ENCODE measurements at regions not wholly inside any gene's neighbourhood (a gene's known extent, or its start where the extent isn't known, plus 50 kb on each side); places are given as distances from the start of the nearest gene placed in this dataset.

GRCh38 chr4:101708293-101709039, 82.1 kb upstream of the BANK1 start:
- H3K27ac ChIP-seq (ENCODE audit: low read depth in 1 of 2, low read length in 1 of 2): no peak overlapping the region
- H3K9me3 ChIP-seq (ENCODE audit: control insufficient read depth in 4 of 4, insufficient read depth in 3 of 4, low read length in 3 of 4): peaks cover 0 to 5% (median 0%) of the 10 kb centered on the region in 4 donors
- WGBS, 2 donors: 95 to 96% methylated on average over 1 of the region's 1 CpG
- no peaks in the 10 kb centered on the region for H3K27me3 ChIP-seq (ENCODE audit: control insufficient read depth in 3 of 3, insufficient read depth in 3 of 3, low read length in 2 of 3)
- no peaks in the 10 kb centered on the region for H3K36me3 ChIP-seq (ENCODE audit: control insufficient read depth in 4 of 4, insufficient read depth in 4 of 4, low read length in 4 of 4)
- ATAC-seq (ENCODE audit: insufficient read depth, low FRiP score) (no peak), DNase-seq (no peak)
- no peak overlapping the region for H3K9ac ChIP-seq (ENCODE audit: insufficient read depth in 1 of 2, low read length in 2 of 2)
- TF ChIP-seq CTCF (IDR thresholded peaks at IDR 0.05; ENCODE audit: control extremely low read depth, extremely low read depth): no peak
- no peak overlapping the region for H3K4me3 ChIP-seq
- H3K4me1 ChIP-seq (ENCODE audit: control insufficient read depth in 5 of 5, insufficient read depth in 5 of 5, low read length in 5 of 5): no peaks in the 10 kb centered on the region

DNA sequence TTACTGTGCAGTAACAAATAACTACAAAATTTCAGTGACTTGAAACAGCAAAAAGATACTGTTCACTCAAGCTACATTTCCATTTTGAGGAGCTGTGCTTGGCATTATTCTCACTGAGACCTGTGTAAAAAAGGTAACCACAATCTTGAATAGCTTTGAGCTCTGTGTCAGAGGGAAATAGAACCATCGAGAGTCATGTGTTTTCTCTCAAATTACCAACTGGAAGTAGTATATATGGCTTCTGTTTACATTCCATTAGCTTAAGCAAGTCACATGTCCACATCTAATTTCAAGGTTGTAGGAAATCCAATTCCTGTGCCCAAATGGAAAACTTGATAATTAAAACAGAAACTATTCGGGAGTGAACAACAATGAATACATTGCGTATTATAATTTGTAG, 82.9 kb upstream of the BANK1 start:
- H3K9me3 ChIP-seq (ENCODE audit: control insufficient read depth in 4 of 4, insufficient read depth in 3 of 4, low read length in 3 of 4): peaks cover 0 to 5% (median 0%) of the 10 kb centered on the region in 4 donors
- DNase-seq: no peak
- H3K9ac ChIP-seq (ENCODE audit: insufficient read depth in 1 of 2, low read length in 2 of 2): no peak overlapping the region
- H3K4me3 ChIP-seq: no peak overlapping the region
- 63 to 69% methylated on average over 3 of the region's 3 CpGs for WGBS, 2 donors
- no peaks in the 10 kb centered on the region for H3K36me3 ChIP-seq (ENCODE audit: control insufficient read depth in 4 of 4, insufficient read depth in 4 of 4, low read length in 4 of 4)
- ATAC-seq (ENCODE audit: insufficient read depth, low FRiP score): no peak
- no peak for TF ChIP-seq CTCF (IDR thresholded peaks at IDR 0.05; ENCODE audit: control extremely low read depth, extremely low read depth)
- no peaks in the 10 kb centered on the region for H3K27me3 ChIP-seq (ENCODE audit: control insufficient read depth in 3 of 3, insufficient read depth in 3 of 3, low read length in 2 of 3)
- no peaks in the 10 kb centered on the region for H3K4me1 ChIP-seq (ENCODE audit: control insufficient read depth in 5 of 5, insufficient read depth in 5 of 5, low read length in 5 of 5)
- H3K27ac ChIP-seq (ENCODE audit: low read depth in 1 of 2, low read length in 1 of 2): no peak overlapping the region

DNA sequence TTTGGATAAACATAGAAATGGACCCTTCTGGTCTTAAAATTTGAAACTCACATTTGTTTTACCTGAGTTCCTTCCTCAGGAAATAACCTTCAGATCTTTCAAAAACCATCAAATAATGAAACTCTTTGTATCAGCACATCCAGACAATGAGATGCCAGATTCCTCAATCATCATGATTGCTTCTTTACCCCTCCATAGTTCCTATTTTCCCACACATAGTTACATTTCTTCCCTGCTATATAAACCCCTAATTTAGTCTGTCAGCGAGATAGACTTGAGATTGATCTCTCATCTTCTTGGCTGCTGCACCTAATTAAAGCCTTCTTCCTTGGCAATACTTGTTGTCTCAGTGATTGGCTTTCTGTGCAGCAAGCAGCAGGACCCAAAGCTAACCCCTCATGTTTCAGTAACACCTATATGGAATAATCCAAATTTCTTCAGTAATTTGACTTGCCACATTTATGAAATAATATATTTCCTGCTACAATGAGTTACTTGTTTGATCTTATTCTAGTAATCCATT, 83.9 kb upstream of the BANK1 start:
- Histone ChIP-seq H3K9me3 (ENCODE audit: control insufficient read depth in 4 of 4, insufficient read depth in 3 of 4, low read length in 3 of 4) (peaks cover 0 to 5% (median 0%) of the 10 kb centered on the region in 4 donors), H3K27me3 (ENCODE audit: control insufficient read depth in 3 of 3, insufficient read depth in 3 of 3, low read length in 2 of 3) (no peaks in the 10 kb centered on the region), H3K4me1 (ENCODE audit: control insufficient read depth in 5 of 5, insufficient read depth in 5 of 5, low read length in 5 of 5) (no peaks in the 10 kb centered on the region), H3K27ac (ENCODE audit: low read depth in 1 of 2, low read length in 1 of 2) (no peak overlapping the region), H3K4me3 (no peak overlapping the region), H3K36me3 (ENCODE audit: control insufficient read depth in 4 of 4, insufficient read depth in 4 of 4, low read length in 4 of 4) (no peaks in the 10 kb centered on the region), H3K9ac (ENCODE audit: insufficient read depth in 1 of 2, low read length in 2 of 2) (no peak overlapping the region)
- 80 to 95% methylated on average over 1 of the region's 1 CpG for WGBS, 2 donors
- ATAC-seq (ENCODE audit: insufficient read depth, low FRiP score): no peak
- no peak for TF ChIP-seq CTCF (IDR thresholded peaks at IDR 0.05; ENCODE audit: control extremely low read depth, extremely low read depth)
- no peak for DNase-seq

Measured in lung (tissue), 11 donors.